K562 (cell line): ENCODE measurements at regions not wholly inside any gene's neighbourhood (a gene's known extent, or its start where the extent isn't known, plus 50 kb on each side); places are given as distances from the start of the nearest gene placed in this dataset.

Source experiments
- ATAC-seq: fragments of 200-7000 bp; cut with Tn5 transposase; 3 replicates; pipeline ENCODE4 v1.9.1; 2020; ENCODE audit warnings: moderate library complexity
- BruUV-seq: library from RNA; stranded (reverse); fragments of 400-500 nt; replicated peaks from 2 replicates; lab custom pipeline; 2021; lab: Mats Ljungman, UMichigan
- CTCF ChIA-PET: fragments of 300-600 bp; formaldehyde crosslinking; extraction: SDS; loops from one replicate; lab custom pipeline; 2021; ENCODE audit warnings: low intra/inter-chr PET ratio; lab: Yijun Ruan, JAX
- POLR2A ChIA-PET: fragments of 300-600, 350-650 bp; sonication (Branson Sonifier 250); formaldehyde crosslinking; extraction: SDS; loops from one replicate; lab custom pipeline; 2021; ENCODE audit warnings: antibody characterized with exemption, inconsistent platforms; lab: Yijun Ruan, JAX
- DNase-seq, 4 experiments: peaks; one replicate each; pipeline versions ENCODE4 v3.0.0 to v3.0.0-alpha.2; 2011 to 2018; ENCODE audit warnings: low spot score in 3 of 4, mixed read lengths in 3 of 4; ENCODE audit errors: extremely low read depth in 1 of 4
- FAIRE-seq: peaks from 2 replicates; lab custom pipeline; 2011; peaks lifted over from hg19 to GRCh38; lab: Jason Lieb, UNC
- H2AFZ ChIP-seq: 2 replicates; pipeline ENCODE4 v1.6.0; 2011; ENCODE audit warnings: low read depth, low read length, control low read depth, inconsistent platforms
- H3K27ac ChIP-seq: fragments of 200-600 bp; 3 replicates; pipeline ENCODE4 v1.8.0; 2011; ENCODE audit warnings: low read depth, mild to moderate bottlenecking, control low read depth, inconsistent platforms, low read length, moderate library complexity, mixed read lengths; ENCODE audit errors: extremely low read depth
- H3K27me3 ChIP-seq, 2 experiments: fragments of 300-600 bp in 1 of 2; 2 replicates in 1 of 2; 3 replicates in 1 of 2; pipeline versions ENCODE4 v1.6.0 to v1.8.0; 2011; ENCODE audit warnings: inconsistent platforms in 2 of 2, low read length in 2 of 2, mild to moderate bottlenecking in 1 of 2, mixed read lengths in 1 of 2, moderate library complexity in 1 of 2; ENCODE audit not compliant: control insufficient read depth in 2 of 2, insufficient read depth in 2 of 2
- H3K36me3 ChIP-seq: fragments of 300-600 bp; 3 replicates; pipeline ENCODE4 v1.8.0; 2011; ENCODE audit warnings: mild to moderate bottlenecking, low read length, inconsistent platforms; ENCODE audit not compliant: control insufficient read depth, insufficient read depth
- H3K4me1 ChIP-seq, 2 experiments: fragments of 200-600 bp in 1 of 2; replicated peaks in 1 of 2; 2 replicates in 1 of 2; 3 replicates in 1 of 2; pipeline versions ENCODE4 v1.5.1 to v1.8.0; 2011; ENCODE audit warnings: inconsistent platforms in 2 of 2, low read length in 2 of 2, mild to moderate bottlenecking in 1 of 2, mixed read lengths in 1 of 2, moderate library complexity in 1 of 2; ENCODE audit not compliant: control insufficient read depth in 2 of 2, insufficient read depth in 2 of 2
- H3K4me2 ChIP-seq: 2 replicates; pipeline ENCODE4 v1.6.1; 2011; ENCODE audit warnings: low read length, control low read depth, inconsistent platforms, mixed read lengths; ENCODE audit not compliant: insufficient read depth
- H3K4me3 ChIP-seq: fragments of 200-600 bp; sonication (generic), shearing (Covaris generic); 2 replicates; pipeline ENCODE4 v1.5.1; 2016; ENCODE audit warnings: control low read depth, inconsistent platforms
- H3K79me2 ChIP-seq: fragments of 200-600 bp; 3 replicates; pipeline ENCODE4 v1.8.0; 2011; ENCODE audit warnings: low read length, inconsistent platforms; ENCODE audit not compliant: control insufficient read depth, insufficient read depth
- H3K9ac ChIP-seq, 2 experiments: 2 replicates each; pipeline versions ENCODE4 v1.6.0 to v1.6.1; 2011; ENCODE audit warnings: low read depth in 2 of 2, low read length in 2 of 2, control low read depth in 1 of 2, inconsistent platforms in 1 of 2, mild to moderate bottlenecking in 1 of 2, mixed read lengths in 1 of 2; ENCODE audit not compliant: insufficient read depth in 1 of 2
- H3K9me1 ChIP-seq: one replicate; pipeline ENCODE4 v1.6.0; 2011; ENCODE audit warnings: inconsistent platforms, mild to moderate bottlenecking, low read length, moderate library complexity; ENCODE audit not compliant: control insufficient read depth, insufficient read depth
- H3K9me3 ChIP-seq: replicated peaks from 2 replicates; pipeline ENCODE4 v1.5.1; 2011; ENCODE audit warnings: low read depth, low read length, inconsistent platforms; ENCODE audit not compliant: control insufficient read depth, insufficient read depth
- H4K20me1 ChIP-seq: replicated peaks from 2 replicates; pipeline ENCODE4 v1.6.1; 2011; ENCODE audit warnings: low read length, inconsistent platforms, mixed read lengths; ENCODE audit not compliant: control insufficient read depth, insufficient read depth
- ADNP ChIP-seq: fragments of 200-800 bp; sonication (Bioruptor generic); IDR thresholded peaks from 2 replicates; pipeline ENCODE4 v1.6.1; 2016; ENCODE audit warnings: missing genetic modification characterization, missing compliant biosample characterization
- CLOCK ChIP-seq: fragments of 250-450 bp; sonication (Bioruptor Pico); IDR thresholded peaks from 2 replicates; pipeline ENCODE4 v1.4.0; 2020; ENCODE audit warnings: mild to moderate bottlenecking, moderate library complexity, borderline replicate concordance
- CREB1 ChIP-seq, 2 experiments: sonication (generic) in 1 of 2; formaldehyde crosslinking in 1 of 2; IDR thresholded peaks; 2 replicates each; pipeline versions ENCODE4 v1.6.1 to v1.8.0; 2012 to 2022; ENCODE audit warnings: inconsistent platforms in 1 of 2, mild to moderate bottlenecking in 1 of 2, missing genetic modification reagents in 1 of 2, moderate library complexity in 1 of 2
- DPF2 ChIP-seq: fragments of 450-650 bp; IDR thresholded peaks from 2 replicates; pipeline ENCODE4 v1.6.1; 2016
- ETV5 ChIP-seq: sonication (generic); formaldehyde crosslinking; IDR thresholded peaks from 2 replicates; pipeline ENCODE4 v1.4.0; 2020; ENCODE audit warnings: low read depth, mild to moderate bottlenecking, missing genetic modification reagents
- FIP1L1 ChIP-seq: fragments of 200-400 bp; formaldehyde crosslinking; IDR thresholded peaks from 2 replicates; pipeline ENCODE4 v1.6.1; 2018; ENCODE audit warnings: mild to moderate bottlenecking, low read depth, low read length; ENCODE audit not compliant: poor library complexity, severe bottlenecking
- HBP1 ChIP-seq: fragments of 450-650 bp; formaldehyde crosslinking; IDR thresholded peaks from 2 replicates; pipeline ENCODE4 v1.4.0; 2022; ENCODE audit warnings: missing genetic modification characterization
- HDAC3 ChIP-seq: fragments of 450-650 bp; IDR thresholded peaks from 2 replicates; pipeline ENCODE4 v1.6.1; 2018; ENCODE audit warnings: borderline replicate concordance, mild to moderate bottlenecking, moderate library complexity; ENCODE audit not compliant: partially characterized antibody
- PHB2 ChIP-seq: fragments of 450-650 bp; IDR thresholded peaks from 2 replicates; pipeline ENCODE4 v1.6.1; 2017; ENCODE audit warnings: low read depth
- PML ChIP-seq: IDR thresholded peaks from 2 replicates; pipeline ENCODE4 v1.6.1; 2012; ENCODE audit warnings: low read length, inconsistent platforms
- RFX7 ChIP-seq: fragments of 250-450 bp; sonication (Bioruptor Pico); IDR thresholded peaks from 2 replicates; pipeline ENCODE4 v1.5.1; 2021; ENCODE audit warnings: mild to moderate bottlenecking
- SREBF2 ChIP-seq: sonication (generic); formaldehyde crosslinking; IDR thresholded peaks from 2 replicates; pipeline ENCODE4 v1.4.0; 2020; ENCODE audit warnings: mild to moderate bottlenecking, missing genetic modification reagents
- U2AF1 ChIP-seq: fragments of 200-400 bp; formaldehyde crosslinking; optimal IDR thresholded peaks from 2 replicates; pipeline ENCODE3; 2017; ENCODE audit warnings: mild to moderate bottlenecking, low read depth, low read length, moderate library complexity
- ZHX1 ChIP-seq: fragments of 150-350 bp; conservative IDR thresholded peaks from 2 replicates; pipeline ENCODE4 v1.6.1; 2014; ENCODE audit warnings: low read length
- ZKSCAN3 ChIP-seq: fragments of 250-450 bp; sonication (Bioruptor Pico); IDR thresholded peaks from 2 replicates; pipeline ENCODE4 v1.4.0; 2020
- ZNF143 ChIP-seq: sonication (generic); formaldehyde crosslinking; IDR thresholded peaks from 2 replicates; pipeline ENCODE4 v1.9.0; 2022; ENCODE audit warnings: mild to moderate bottlenecking, missing genetic modification reagents
- WGBS: fragments of 100-300 bp; shearing (Covaris generic); methylation state at CpG from one replicate; pipeline ENCODE4 v1.1.6; 2016; ENCODE audit warnings: low coverage, mixed read lengths; ENCODE audit not compliant: insufficient coverage; ENCODE audit errors: missing lambda C conversion rate; 5-methylcytosine and 5-hydroxymethylcytosine counted together
- in situ Hi-C: fragments of 300-500 bp; cut with MboI; formaldehyde crosslinking; loops from 4 replicates; pipeline ENCODE4 v1.15.0; 2018; ENCODE audit warnings: inconsistent platforms, mixed read lengths
- intact Hi-C: fragments of 100-400 bp; cut with micrococcal nuclease; formaldehyde crosslinking; loops from 2 replicates; pipeline ENCODE4 v1.14.2; 2022

GRCh38 chr20:11714886-11715285 lies 202.8 kb upstream of the BTBD3 start (continued):
- TF ChIP-seq RFX7 (CRISPR knock-in tag) (no peak), PHB2 (no peak), ZKSCAN3 (CRISPR knock-in tag) (no peak), HBP1 (CRISPR knock-in tag) (no peak), DPF2 (no peak), PML (no peak), SREBF2 (CRISPR knock-in tag) (no peak), ADNP (tag) (no peak), U2AF1 (no peak), ETV5 (no peak), ZNF143 (no peak)
- TF ChIP-seq, all 486 proteins: peak for 0

- Histone ChIP-seq H3K9me1 (no peaks in the 10 kb centered on the region), H3K79me2 (no peaks in the 10 kb centered on the region), H3K4me3 (no peak overlapping the region), H2AFZ (no peak overlapping the region), H3K36me3 (no peaks in the 10 kb centered on the region), H4K20me1 (no peaks in the 10 kb centered on the region), H3K27me3 (no peaks in the 10 kb centered on the region), H3K9me3 (no peaks in the 10 kb centered on the region), H3K4me2 (no peak overlapping the region), H3K9ac (no peak overlapping the region), H3K27ac (no peak overlapping the region), H3K4me1 (no peaks in the 10 kb centered on the region)
- intact Hi-C loops, result no loop called here
- POLR2A ChIA-PET, result no interaction called here
- DNase-seq (peak in 1 of 4 experiments; percentile 1), ATAC-seq (no peak), FAIRE-seq (no peak)
- WGBS, result 0% methylated on average over 4 of the region's 4 CpGs
- CTCF ChIA-PET, result no interaction called here
- BruUV-seq, result no TSS peak
- in situ Hi-C loops, result no loop called here
- TF ChIP-seq ZHX1 (no peak), CLOCK (CRISPR knock-in tag) (no peak), CREB1 (IDR thresholded peaks at IDR 0.05) (no peak), CREB1 (CRISPR knock-in tag; IDR thresholded peaks at IDR 0.05) (no peak), HDAC3 (no peak), FIP1L1 (no peak)
Observed at GRCh38 chr20:11716239-11716944, 201.3 kb upstream of the BTBD3 start.
